Sigmoid colon (tissue), 6 donors: ENCODE measurements at regions not wholly inside any gene's neighbourhood (a gene's known extent, or its start where the extent isn't known, plus 50 kb on each side); places are given as distances from the start of the nearest gene placed in this dataset.

Experiments used
- DNase-seq: peaks from one replicate; pipeline ENCODE4 v3.0.0-alpha.2; 2019
- H3K27ac ChIP-seq, 4 donors: fragments of 200-600 bp; sonication (generic); one replicate each; pipeline ENCODE4 v1.5.1; 2016 to 2019; ENCODE audit warnings: mild to moderate bottlenecking in 1 of 4
- H3K27me3 ChIP-seq, 3 donors: fragments of 200-600 bp; sonication (generic); one replicate each; pipeline ENCODE4 v1.5.1; 2019; ENCODE audit warnings: mild to moderate bottlenecking in 1 of 3
- H3K36me3 ChIP-seq, 4 donors: fragments of 200-600 bp; sonication (generic); one replicate each; pipeline ENCODE4 v1.5.1; 2016 to 2019
- H3K4me1 ChIP-seq, 4 donors: fragments of 200-600 bp; sonication (generic); one replicate each; pipeline ENCODE4 v1.5.1; 2017 to 2019
- H3K4me3 ChIP-seq, 4 donors: fragments of 200-600 bp; sonication (generic); one replicate each; pipeline ENCODE4 v1.5.1; 2017 to 2019; ENCODE audit warnings: mild to moderate bottlenecking in 2 of 4, moderate library complexity in 1 of 4
- H3K9me3 ChIP-seq, 4 donors: fragments of 200-600 bp in 3 of 4; sonication (generic) in 3 of 4; one replicate each; pipeline versions ENCODE4 v1.5.1 to v1.6.1; 2013 to 2019
- EP300 ChIP-seq, 4 donors: sonication (generic); formaldehyde crosslinking; IDR thresholded peaks; one replicate each; pipeline ENCODE4 v1.6.1; 2017; ENCODE audit warnings: antibody characterized with exemption in 4 of 4
- POLR2A ChIP-seq, 2 donors: fragments of 450-650 bp; IDR thresholded peaks; one replicate each; pipeline ENCODE4 v1.6.1; 2016; ENCODE audit warnings: antibody characterized with exemption in 2 of 2, mild to moderate bottlenecking in 2 of 2, moderate library complexity in 2 of 2
- POLR2AphosphoS5 ChIP-seq, 4 donors: sonication (generic); formaldehyde crosslinking; IDR thresholded peaks; one replicate each; pipeline ENCODE4 v1.6.1; 2017; ENCODE audit warnings: antibody characterized with exemption in 4 of 4
- WGBS, 2 donors: extraction: QIAGEN DNeasy Blood & Tissue Kit; methylation state at CpG; one replicate each; pipeline ENCODE4 v1.1.7; 2013; 5-methylcytosine and 5-hydroxymethylcytosine counted together
- intact Hi-C: fragments of 100-400 bp; cut with DNase I; formaldehyde crosslinking; loops from one replicate; pipeline ENCODE4 v1.15.1; 2023
- TF ChIP-seq, protein P1 (sequence below), 4 experiments: fragments of 450-650 bp in 3 of 4; fragments of 200-600 bp in 1 of 4; IDR thresholded peaks; one replicate each; pipeline ENCODE4 v1.5.1; 2016 to 2019; ENCODE audit warnings: antibody characterized with exemption in 4 of 4, mild to moderate bottlenecking in 3 of 4, moderate library complexity in 2 of 4
- donor health status: healthy with polysubstance abuse.
- donor health status: healthy.

DNA sequence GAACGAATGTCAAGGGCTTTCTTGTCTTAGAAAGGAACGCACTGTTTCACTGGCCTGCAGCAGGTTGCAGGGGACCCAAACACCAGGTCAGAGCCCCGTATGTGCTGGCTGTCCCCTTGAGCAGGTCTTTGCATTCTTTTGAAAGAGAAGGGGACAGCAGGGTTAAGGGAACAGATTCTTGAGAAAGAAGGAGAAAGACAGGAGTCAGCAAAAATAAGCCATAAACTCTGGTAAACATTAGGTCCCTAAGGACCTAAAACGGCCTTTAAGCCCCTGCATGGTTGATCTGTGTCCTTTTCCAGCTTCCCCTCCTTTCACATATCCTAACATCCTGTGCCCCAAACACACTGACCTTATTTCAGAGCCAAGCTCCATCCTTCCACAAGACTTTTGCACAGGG is 190.8 kb upstream of the ADRA1B start:
- intact Hi-C loops = no loop called here
- Histone ChIP-seq H3K27ac (no peak overlapping the region), H3K4me3 (no peak overlapping the region), H3K9me3 (no peaks in the 10 kb centered on the region), H3K36me3 (no peaks in the 10 kb centered on the region), H3K27me3 (no peaks in the 10 kb centered on the region), H3K4me1 (no peaks in the 10 kb centered on the region)
- TF ChIP-seq POLR2AphosphoS5 (IDR thresholded peaks at IDR 0.05) = no peak
- TF ChIP-seq, protein P1, sequence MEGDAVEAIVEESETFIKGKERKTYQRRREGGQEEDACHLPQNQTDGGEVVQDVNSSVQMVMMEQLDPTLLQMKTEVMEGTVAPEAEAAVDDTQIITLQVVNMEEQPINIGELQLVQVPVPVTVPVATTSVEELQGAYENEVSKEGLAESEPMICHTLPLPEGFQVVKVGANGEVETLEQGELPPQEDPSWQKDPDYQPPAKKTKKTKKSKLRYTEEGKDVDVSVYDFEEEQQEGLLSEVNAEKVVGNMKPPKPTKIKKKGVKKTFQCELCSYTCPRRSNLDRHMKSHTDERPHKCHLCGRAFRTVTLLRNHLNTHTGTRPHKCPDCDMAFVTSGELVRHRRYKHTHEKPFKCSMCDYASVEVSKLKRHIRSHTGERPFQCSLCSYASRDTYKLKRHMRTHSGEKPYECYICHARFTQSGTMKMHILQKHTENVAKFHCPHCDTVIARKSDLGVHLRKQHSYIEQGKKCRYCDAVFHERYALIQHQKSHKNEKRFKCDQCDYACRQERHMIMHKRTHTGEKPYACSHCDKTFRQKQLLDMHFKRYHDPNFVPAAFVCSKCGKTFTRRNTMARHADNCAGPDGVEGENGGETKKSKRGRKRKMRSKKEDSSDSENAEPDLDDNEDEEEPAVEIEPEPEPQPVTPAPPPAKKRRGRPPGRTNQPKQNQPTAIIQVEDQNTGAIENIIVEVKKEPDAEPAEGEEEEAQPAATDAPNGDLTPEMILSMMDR (IDR thresholded peaks at IDR 0.05) = no peak
- TF ChIP-seq POLR2A (IDR thresholded peaks at IDR 0.05) = no peak
- no peak for TF ChIP-seq EP300 (IDR thresholded peaks at IDR 0.05)
- WGBS, 2 donors = 50 to 68% methylated on average over 4 of the region's 4 CpGs
- DNase-seq = no peak

DNA sequence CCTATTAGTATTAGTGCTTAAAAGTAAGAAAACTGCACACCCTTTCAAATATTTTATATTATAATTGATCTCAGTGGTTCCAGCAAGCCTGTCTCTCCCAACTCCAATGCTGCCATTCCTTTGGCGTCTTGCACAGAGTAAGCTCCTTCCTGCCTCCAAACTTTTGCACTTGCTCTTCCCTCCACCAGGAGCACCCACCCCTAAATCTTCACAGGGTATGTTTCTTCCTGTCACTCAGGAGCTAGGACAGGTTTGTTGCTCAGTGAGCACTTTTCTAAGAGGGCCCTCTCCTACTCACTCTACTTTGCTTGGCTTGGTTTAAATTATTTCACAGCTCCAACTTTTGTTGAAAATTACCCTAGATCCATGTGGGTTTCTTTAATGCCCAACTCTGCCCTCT is 189.1 kb upstream of the ADRA1B start:
- Histone ChIP-seq H3K27ac (no peak overlapping the region), H3K27me3 (no peaks in the 10 kb centered on the region), H3K36me3 (no peaks in the 10 kb centered on the region), H3K4me1 (no peaks in the 10 kb centered on the region), H3K9me3 (no peaks in the 10 kb centered on the region), H3K4me3 (no peak overlapping the region)
- intact Hi-C loops = no loop called here
- 86 to 87% methylated on average over 1 of the region's 1 CpG for WGBS, 2 donors
- TF ChIP-seq EP300 (IDR thresholded peaks at IDR 0.05) = no peak
- DNase-seq = no peak

DNA sequence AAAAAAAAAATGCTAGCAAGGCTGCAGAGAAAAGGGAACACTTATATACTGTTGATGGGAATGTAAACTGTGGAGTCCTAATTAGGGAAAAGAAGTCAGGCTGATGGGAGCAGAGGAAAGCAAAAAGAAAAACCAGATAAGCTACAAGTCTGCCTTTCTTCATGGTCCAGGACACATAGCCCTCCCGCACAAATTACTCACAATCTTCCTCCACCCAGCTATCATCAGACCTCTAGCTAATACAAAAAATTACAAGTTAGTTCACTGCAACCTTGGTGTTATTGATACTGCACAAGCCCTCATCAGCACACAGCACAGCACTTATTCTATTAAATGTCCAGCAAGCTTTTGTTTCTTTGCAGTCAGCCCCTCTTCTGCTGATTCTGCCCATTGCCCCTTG is 186.0 kb upstream of the ADRA1B start:
- 79 to 91% methylated on average over 1 of the region's 1 CpG for WGBS, 2 donors

DNA sequence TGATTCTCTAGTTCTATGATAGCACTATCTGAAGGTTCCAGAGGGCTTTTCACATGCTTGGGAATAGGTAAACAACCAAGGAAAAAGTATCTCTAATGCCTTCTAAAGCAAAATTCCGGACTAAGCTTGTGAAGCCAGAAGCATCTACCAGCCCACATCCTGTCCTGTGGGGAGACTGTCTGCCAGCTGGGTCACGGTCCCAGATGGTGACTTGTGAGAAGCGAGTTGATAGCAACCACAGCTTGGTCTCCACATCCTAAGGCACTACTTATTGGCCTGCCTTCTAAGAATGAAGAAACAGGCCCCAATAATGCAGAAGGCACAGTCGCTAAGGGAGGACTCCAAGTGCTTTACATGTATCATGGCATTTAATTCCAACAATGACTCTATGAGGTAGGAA is 184.1 kb upstream of the ADRA1B start:
- Histone ChIP-seq H3K36me3 (no peaks in the 10 kb centered on the region), H3K4me3 (no peak overlapping the region), H3K27me3 (no peaks in the 10 kb centered on the region), H3K4me1 (no peaks in the 10 kb centered on the region), H3K27ac (no peak overlapping the region), H3K9me3 (no peaks in the 10 kb centered on the region)
- DNase-seq = no peak
- 45 to 71% methylated on average over 4 of the region's 4 CpGs for WGBS, 2 donors
- intact Hi-C loops = no loop called here
- TF ChIP-seq POLR2AphosphoS5 (IDR thresholded peaks at IDR 0.05) = no peak
- TF ChIP-seq, protein P1 (IDR thresholded peaks at IDR 0.05) = no peak
- TF ChIP-seq EP300 (IDR thresholded peaks at IDR 0.05) = no peak
- TF ChIP-seq POLR2A (IDR thresholded peaks at IDR 0.05) = no peak

More for the DNA sequence above, 186.0 kb upstream of the ADRA1B start:
- TF ChIP-seq POLR2A (IDR thresholded peaks at IDR 0.05) = no peak
- no peak for TF ChIP-seq POLR2AphosphoS5 (IDR thresholded peaks at IDR 0.05)
- TF ChIP-seq, protein P1 (IDR thresholded peaks at IDR 0.05) = no peak
- no peak for TF ChIP-seq EP300 (IDR thresholded peaks at IDR 0.05)
- Histone ChIP-seq H3K27ac (no peak overlapping the region), H3K9me3 (no peaks in the 10 kb centered on the region), H3K4me3 (no peak overlapping the region), H3K4me1 (no peaks in the 10 kb centered on the region), H3K36me3 (no peaks in the 10 kb centered on the region), H3K27me3 (no peaks in the 10 kb centered on the region)
- intact Hi-C loops = no loop called here
- no peak for DNase-seq

DNA sequence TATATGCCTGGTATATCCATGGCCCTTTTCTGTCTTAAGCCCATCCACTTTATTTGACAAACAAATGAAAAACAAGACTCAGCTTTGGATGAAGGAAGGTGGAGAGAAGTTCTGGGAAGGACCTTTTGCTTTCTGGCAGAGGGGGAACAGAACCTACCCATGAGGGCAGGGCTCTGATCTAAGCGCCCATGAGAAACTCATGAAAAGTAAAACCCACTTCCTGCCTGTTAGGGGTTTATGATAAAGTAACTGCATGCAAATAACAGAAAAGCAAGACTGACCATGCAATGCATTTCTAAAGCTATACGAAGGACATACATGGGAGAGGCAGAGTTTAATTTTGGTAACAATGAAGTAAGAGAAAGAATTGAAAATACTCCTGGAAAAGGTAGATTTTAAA is 181.9 kb upstream of the ADRA1B start:
- no peaks in the 10 kb centered on the region for H3K36me3 ChIP-seq
- intact Hi-C loops = no loop called here
- no peaks in the 10 kb centered on the region for H3K4me1 ChIP-seq
- DNase-seq = no peak
- H3K27me3 ChIP-seq = no peaks in the 10 kb centered on the region
- TF ChIP-seq POLR2A (IDR thresholded peaks at IDR 0.05) = no peak
- no peak for TF ChIP-seq EP300 (IDR thresholded peaks at IDR 0.05)
- TF ChIP-seq POLR2AphosphoS5 (IDR thresholded peaks at IDR 0.05) = no peak
- TF ChIP-seq, protein P1 (IDR thresholded peaks at IDR 0.05) = no peak
- no peaks in the 10 kb centered on the region for H3K9me3 ChIP-seq
- H3K27ac ChIP-seq = no peak overlapping the region
- H3K4me3 ChIP-seq = no peak overlapping the region
- 60 to 75% methylated on average over 2 of the region's 2 CpGs for WGBS, 2 donors
